ENCODE measurements at regions not wholly inside any gene's neighbourhood (a gene's known extent, or its start where the extent isn't known, plus 50 kb on each side); places are given as distances from the start of the nearest gene placed in this dataset.
"Not testable (repeated sequence)": the region's sequence is repeated elsewhere in the genome, so short reads cannot be mapped to it uniquely, and the experiment has no call there.

- no peak for DNase-seq
Measured at GRCh38 chr2:125224188-125224587, 1199.1 kb downstream of the CNTNAP5 start.

- no peak for DNase-seq
Measured at GRCh38 chr2:125224830-125225229, 1199.7 kb downstream of the CNTNAP5 start.

- no peak for DNase-seq
Measured at GRCh38 chr2:125227843-125228392, 1202.8 kb downstream of the CNTNAP5 start.

GRCh38 chr2:125240870-125241269 lies 1215.8 kb downstream of the CNTNAP5 start:
- no peak for DNase-seq

- DNase-seq: no peak
Measured at GRCh38 chr2:125243074-125243473, 1218.0 kb downstream of the CNTNAP5 start.

GRCh38 chr2:125254010-125254409 lies 1228.9 kb downstream of the CNTNAP5 start:
- no peak for DNase-seq

GRCh38 chr2:125259451-125259850 lies 1234.4 kb downstream of the CNTNAP5 start:
- no peak for DNase-seq

- DNase-seq: not testable (repeated sequence)
Measured at GRCh38 chr2:125260366-125260930, 1235.4 kb downstream of the CNTNAP5 start.

GRCh38 chr2:125264453-125264852 lies 1239.4 kb downstream of the CNTNAP5 start:
- DNase-seq: no peak

GRCh38 chr2:125267683-125268082 lies 1242.6 kb downstream of the CNTNAP5 start:
- DNase-seq: no peak

- no peak for DNase-seq
Measured at GRCh38 chr2:125272651-125273050, 1247.6 kb downstream of the CNTNAP5 start.

GRCh38 chr2:125274718-125275117 lies 1249.6 kb downstream of the CNTNAP5 start:
- no peak for DNase-seq

- DNase-seq: no peak
Measured at GRCh38 chr2:125280265-125280664, 1255.2 kb downstream of the CNTNAP5 start.

- DNase-seq: no peak
Measured at GRCh38 chr2:125281242-125281641, 1256.2 kb downstream of the CNTNAP5 start.

GRCh38 chr2:125296742-125297141 lies 1271.7 kb downstream of the CNTNAP5 start:
- no peak for DNase-seq

- DNase-seq: no peak
Measured at GRCh38 chr2:125310657-125311364, 1285.7 kb downstream of the CNTNAP5 start.

- DNase-seq: no peak
Measured at GRCh38 chr2:125312342-125312741, 1287.3 kb downstream of the CNTNAP5 start.

- DNase-seq: no peak
Measured at GRCh38 chr2:125313806-125314205, 1288.7 kb downstream of the CNTNAP5 start.

- DNase-seq: no peak
Measured at GRCh38 chr2:125318740-125319139, 1293.7 kb downstream of the CNTNAP5 start.

GRCh38 chr2:125324273-125324672 lies 1299.2 kb downstream of the CNTNAP5 start:
- no peak for DNase-seq

- no peak for DNase-seq
Measured at GRCh38 chr2:125330133-125330532, 1305.0 kb downstream of the CNTNAP5 start.

- DNase-seq: no peak
Measured at GRCh38 chr2:125341353-125341752, 1314.6 kb upstream of the GYPC start.

GRCh38 chr2:125353542-125353941 lies 1302.4 kb upstream of the GYPC start:
- DNase-seq: not testable (repeated sequence)

Measured in renal pelvis (tissue), 1 donor.